ENCODE measurements at regions not wholly inside any gene's neighbourhood (a gene's known extent, or its start where the extent isn't known, plus 50 kb on each side); places are given as distances from the start of the nearest gene placed in this dataset.
"Not testable (repeated sequence)": the region's sequence is repeated elsewhere in the genome, so short reads cannot be mapped to it uniquely, and the experiment has no call there.

GRCh38 chr2:180258579-180258978, 251.5 kb upstream of the CWC22 start:
- DNase-seq, result no peak

- no peak for DNase-seq
These were observed 251.0 kb upstream of the CWC22 start for GRCh38 chr2:180258041-180258537.

GRCh38 chr2:180257247-180257646, 250.2 kb upstream of the CWC22 start:
- no peak for DNase-seq

- no peak for DNase-seq
These were observed 248.9 kb upstream of the CWC22 start for GRCh38 chr2:180255981-180256380.

GRCh38 chr2:180254872-180255271, 247.8 kb upstream of the CWC22 start:
- no peak for DNase-seq

GRCh38 chr2:180247658-180248057, 240.6 kb upstream of the CWC22 start:
- no peak for DNase-seq

- no peak for DNase-seq
These were observed 239.2 kb upstream of the CWC22 start for GRCh38 chr2:180246268-180246667.

GRCh38 chr2:180240774-180241173, 233.7 kb upstream of the CWC22 start:
- DNase-seq, result no peak

GRCh38 chr2:180238729-180239128, 231.6 kb upstream of the CWC22 start:
- DNase-seq, result no peak

GRCh38 chr2:180236061-180236460, 229.0 kb upstream of the CWC22 start:
- not testable (repeated sequence) for DNase-seq

- DNase-seq, result not testable (repeated sequence)
These were observed 228.4 kb upstream of the CWC22 start for GRCh38 chr2:180235506-180235905.

GRCh38 chr2:180234991-180235390, 227.9 kb upstream of the CWC22 start:
- not testable (repeated sequence) for DNase-seq

- DNase-seq, result no peak
These were observed 223.9 kb upstream of the CWC22 start for GRCh38 chr2:180231015-180231414.

- no peak for DNase-seq
These were observed 220.4 kb upstream of the CWC22 start for GRCh38 chr2:180227461-180227860.

GRCh38 chr2:180225118-180225517, 218.0 kb upstream of the CWC22 start:
- no peak for DNase-seq

- peak; percentile 54 for DNase-seq
These were observed 215.5 kb upstream of the CWC22 start for GRCh38 chr2:180222644-180223043.

- no peak for DNase-seq
These were observed 212.4 kb upstream of the CWC22 start for GRCh38 chr2:180219491-180219890.

- no peak for DNase-seq
These were observed 201.7 kb upstream of the CWC22 start for GRCh38 chr2:180208841-180209240.

- no peak for DNase-seq
These were observed 198.6 kb upstream of the CWC22 start for GRCh38 chr2:180205621-180206235.

- no peak for DNase-seq
These were observed 196.9 kb upstream of the CWC22 start for GRCh38 chr2:180203972-180204371.

- DNase-seq, result no peak
These were observed 195.4 kb upstream of the CWC22 start for GRCh38 chr2:180202467-180202951.

GRCh38 chr2:180196419-180196977, 189.4 kb upstream of the CWC22 start:
- no peak for DNase-seq

GRCh38 chr2:180195847-180196246, 188.8 kb upstream of the CWC22 start:
- DNase-seq, result no peak

GRCh38 chr2:180191432-180192124, 184.5 kb upstream of the CWC22 start:
- DNase-seq, result no peak
